CD8-positive, alpha-beta memory T cell (primary cell): ENCODE measurements at regions not wholly inside any gene's neighbourhood (a gene's known extent, or its start where the extent isn't known, plus 50 kb on each side); places are given as distances from the start of the nearest gene placed in this dataset.

ENCODE experiments used
- CTCF ChIA-PET: fragments of 350-600 bp; sonication (Branson Sonifier 250); formaldehyde crosslinking; loops from one replicate; lab custom pipeline; 2021; ENCODE audit warnings: antibody characterized with exemption; lab: Charles Lee
- POLR2A ChIA-PET: fragments of 350-600 bp; sonication (Branson Sonifier 250); formaldehyde crosslinking; loops from one replicate; lab custom pipeline; 2021; ENCODE audit warnings: antibody characterized with exemption; lab: Charles Lee
- DNase-seq, 5 donors: peaks; one replicate each; pipeline versions ENCODE4 v3.0.0 to v3.0.0-alpha.2; 2020 to 2022; ENCODE audit warnings: mixed read lengths in 1 of 5
- H3K27ac ChIP-seq: one replicate; pipeline ENCODE4 v1.7.0; 2013; ENCODE audit warnings: low read depth, mild to moderate bottlenecking, low read length, moderate library complexity
- H3K27me3 ChIP-seq: 2 replicates; pipeline ENCODE4 v1.7.0; 2013; ENCODE audit warnings: low read length, mild to moderate bottlenecking; ENCODE audit not compliant: insufficient read depth, poor library complexity, severe bottlenecking
- H3K36me3 ChIP-seq: 2 replicates; pipeline ENCODE4 v1.7.0; 2013; ENCODE audit warnings: mild to moderate bottlenecking, low read length, moderate library complexity; ENCODE audit not compliant: insufficient read depth
- H3K4me1 ChIP-seq: 2 replicates; pipeline ENCODE4 v1.7.0; 2013; ENCODE audit warnings: mild to moderate bottlenecking, low read length, moderate library complexity; ENCODE audit not compliant: insufficient read depth
- H3K4me3 ChIP-seq: 2 replicates; pipeline ENCODE4 v1.7.0; 2013; ENCODE audit warnings: mild to moderate bottlenecking, low read length
- H3K9me3 ChIP-seq: 2 replicates; pipeline ENCODE4 v1.7.0; 2013; ENCODE audit warnings: mild to moderate bottlenecking, low read length
- H3K27ac Mint-ChIP-seq, 8 donors: one replicate each; pipeline ENCODE4 v1.8.0; 2020 to 2021; ENCODE audit warnings: mixed read lengths in 8 of 8, mild to moderate bottlenecking in 6 of 8, inconsistent platforms in 3 of 8, moderate library complexity in 3 of 8
- H3K27me3 Mint-ChIP-seq, 2 donors: one replicate each; pipeline ENCODE4 v1.8.0; 2020 to 2021; ENCODE audit warnings: mixed read lengths in 2 of 2, mild to moderate bottlenecking in 1 of 2, moderate library complexity in 1 of 2
- H3K36me3 Mint-ChIP-seq, 3 donors: one replicate each; pipeline ENCODE4 v1.8.0; 2020 to 2021; ENCODE audit warnings: mixed read lengths in 3 of 3, inconsistent platforms in 1 of 3, mild to moderate bottlenecking in 1 of 3
- H3K4me1 Mint-ChIP-seq, 3 donors: one replicate each; pipeline ENCODE4 v1.8.0; 2020 to 2021; ENCODE audit warnings: mixed read lengths in 3 of 3, inconsistent platforms in 1 of 3, mild to moderate bottlenecking in 1 of 3
- H3K4me3 Mint-ChIP-seq, 7 donors: one replicate each; pipeline ENCODE4 v1.8.0; 2020 to 2021; ENCODE audit warnings: mixed read lengths in 7 of 7, mild to moderate bottlenecking in 6 of 7, moderate library complexity in 4 of 7, inconsistent platforms in 2 of 7
- H3K9me3 Mint-ChIP-seq, 5 donors: one replicate each; pipeline ENCODE4 v1.8.0; 2020 to 2022; ENCODE audit warnings: mixed read lengths in 5 of 5, mild to moderate bottlenecking in 3 of 5, moderate library complexity in 2 of 5, inconsistent platforms in 1 of 5

DNA sequence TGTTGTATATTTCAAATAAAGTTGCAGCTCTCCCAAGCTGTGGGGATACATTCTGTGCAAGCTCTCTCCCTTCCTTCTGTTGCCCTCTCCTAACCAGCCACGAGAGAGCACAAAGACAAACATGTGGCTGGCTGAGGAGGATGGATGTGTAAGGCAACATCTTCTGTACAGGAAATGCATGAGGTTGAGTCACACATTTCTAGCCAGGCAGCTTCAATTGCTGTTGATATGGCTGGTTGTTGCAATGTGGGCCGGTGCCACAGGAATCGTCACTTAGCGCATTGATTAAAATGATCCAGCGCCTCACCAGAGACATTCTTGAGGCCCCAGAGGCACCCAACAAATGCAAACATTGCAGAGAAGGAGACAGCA, 207.1 kb downstream of the ICE1 start:
- Histone ChIP-seq H3K27ac (no peak overlapping the region), H3K36me3 (no peaks in the 10 kb centered on the region), H3K4me3 (no peak overlapping the region), H3K27me3 (no peaks in the 10 kb centered on the region), H3K4me1 (no peaks in the 10 kb centered on the region), H3K9me3 (no peaks in the 10 kb centered on the region)
- H3K36me3 Mint-ChIP-seq = no peaks in the 10 kb centered on the region
- H3K4me3 Mint-ChIP-seq = no peak overlapping the region
- ChIA-PET POLR2A (no interaction called here), CTCF (no interaction called here)
- peaks cover 3 to 8% (median 5%) of the 10 kb centered on the region in 5 donors for H3K9me3 Mint-ChIP-seq
- H3K4me1 Mint-ChIP-seq = no peaks in the 10 kb centered on the region
- no peak overlapping the region for H3K27ac Mint-ChIP-seq
- DNase-seq = no peak
- peaks cover 2 to 8% of the 10 kb centered on the region in 2 donors for H3K27me3 Mint-ChIP-seq

- Mint-ChIP-seq H3K36me3 (no peaks in the 10 kb centered on the region), H3K4me1 (no peaks in the 10 kb centered on the region)
- CTCF ChIA-PET = no interaction called here
These were observed 206.6 kb downstream of the ICE1 start for GRCh38 chr5:5628866-5629606.

DNA sequence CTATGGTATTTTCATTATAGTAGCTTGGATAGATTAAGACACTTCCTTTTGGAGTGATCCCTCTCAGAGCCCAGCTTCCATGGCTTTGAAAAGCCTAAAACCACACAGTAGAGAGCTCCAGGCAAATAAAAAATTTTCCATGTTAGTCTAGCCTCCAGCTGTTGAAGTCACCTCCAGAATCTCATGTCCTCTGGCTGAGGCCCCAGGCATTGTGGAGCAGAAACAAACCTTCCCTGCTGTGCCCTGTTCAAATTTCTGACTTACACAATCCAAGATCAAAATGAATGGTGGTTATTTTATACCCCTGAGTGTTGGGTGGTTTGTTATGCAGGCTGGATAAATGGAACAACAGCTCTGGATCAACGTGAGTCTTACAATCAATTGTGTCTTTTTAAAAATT, 203.9 kb downstream of the ICE1 start:
- Histone ChIP-seq H3K4me3 (no peak overlapping the region), H3K27me3 (no peaks in the 10 kb centered on the region), H3K9me3 (peaks cover 6% of the 10 kb centered on the region), H3K36me3 (no peaks in the 10 kb centered on the region), H3K4me1 (no peaks in the 10 kb centered on the region), H3K27ac (no peak overlapping the region)
- POLR2A ChIA-PET = no interaction called here
- CTCF ChIA-PET = no interaction called here
- DNase-seq = no peak
- peaks cover 2 to 8% of the 10 kb centered on the region in 2 donors for H3K27me3 Mint-ChIP-seq
- peaks cover 0 to 2% (median 0%) of the 10 kb centered on the region in 3 donors for H3K36me3 Mint-ChIP-seq
- H3K4me3 Mint-ChIP-seq = no peak overlapping the region
- no peak overlapping the region for H3K27ac Mint-ChIP-seq
- H3K9me3 Mint-ChIP-seq = peaks cover 12 to 28% (median 17%) of the 10 kb centered on the region in 5 donors
- H3K4me1 Mint-ChIP-seq = no peaks in the 10 kb centered on the region

More at GRCh38 chr5:5628866-5629606, 206.6 kb downstream of the ICE1 start:
- no peaks in the 10 kb centered on the region for H3K4me1 ChIP-seq
- DNase-seq = no peak
- peaks cover 6 to 12% (median 9%) of the 10 kb centered on the region in 5 donors for H3K9me3 Mint-ChIP-seq
- H3K9me3 ChIP-seq = peaks cover 2% of the 10 kb centered on the region
- no peak overlapping the region for H3K27ac ChIP-seq
- H3K27me3 Mint-ChIP-seq = peaks cover 0 to 8% of the 10 kb centered on the region in 2 donors
- H3K27ac Mint-ChIP-seq = no peak overlapping the region
- H3K4me3 ChIP-seq = no peak overlapping the region
- H3K4me3 Mint-ChIP-seq = no peak overlapping the region
- no peaks in the 10 kb centered on the region for H3K36me3 ChIP-seq
- POLR2A ChIA-PET = no interaction called here
- no peaks in the 10 kb centered on the region for H3K27me3 ChIP-seq

DNA sequence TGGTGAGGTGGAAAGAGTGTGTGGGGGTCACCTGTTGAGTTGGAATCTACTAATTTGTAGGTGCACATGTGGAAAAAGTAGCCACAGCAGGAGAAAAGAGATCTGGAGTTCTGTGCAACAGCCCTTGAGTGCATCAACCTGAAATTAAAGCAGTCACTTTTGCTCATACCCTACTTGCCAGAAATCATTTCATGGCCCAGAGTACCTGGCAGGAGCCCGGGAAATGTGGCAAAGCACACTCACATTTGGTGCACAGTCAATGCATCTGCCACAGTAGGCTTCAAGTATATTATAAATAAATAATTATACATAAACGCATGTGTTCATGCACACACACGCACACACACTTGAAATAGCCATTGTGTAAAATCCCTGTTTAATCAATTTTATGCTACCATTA, 203.0 kb downstream of the ICE1 start:
- Mint-ChIP-seq H3K36me3 (peaks cover 0 to 2% (median 0%) of the 10 kb centered on the region in 3 donors), H3K4me1 (no peaks in the 10 kb centered on the region)

DNA sequence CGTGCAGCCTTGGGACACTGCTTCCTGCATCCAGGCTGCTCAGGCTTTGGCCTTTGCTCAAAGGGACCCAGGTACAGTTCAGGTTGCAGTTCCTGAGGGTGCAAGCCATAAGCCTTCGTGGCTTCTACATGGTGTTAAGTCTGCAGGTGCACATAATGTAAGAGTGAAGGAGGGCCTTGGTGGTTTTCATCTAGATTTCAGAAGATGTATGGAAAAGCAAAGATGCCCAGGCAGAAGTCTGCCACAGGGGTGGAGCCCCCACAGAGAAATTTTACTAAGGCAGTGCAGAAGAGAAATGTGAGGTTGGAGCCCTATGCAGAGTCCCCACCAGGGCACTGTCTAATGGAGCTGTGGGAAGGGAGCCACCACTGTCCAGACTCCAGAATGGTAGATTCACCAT, 200.9 kb downstream of the ICE1 start:
- H3K9me3 Mint-ChIP-seq = peaks cover 14 to 29% (median 17%) of the 10 kb centered on the region in 5 donors
- ChIA-PET CTCF (no interaction called here), POLR2A (no interaction called here)
- no peaks in the 10 kb centered on the region for H3K36me3 ChIP-seq
- H3K9me3 ChIP-seq = peaks cover 6% of the 10 kb centered on the region
- H3K27ac ChIP-seq = no peak overlapping the region
- no peak overlapping the region for H3K27ac Mint-ChIP-seq
- H3K4me1 ChIP-seq = no peaks in the 10 kb centered on the region
- H3K27me3 Mint-ChIP-seq = peaks cover 2 to 18% of the 10 kb centered on the region in 2 donors
- peaks cover 0 to 2% (median 0%) of the 10 kb centered on the region in 3 donors for H3K36me3 Mint-ChIP-seq
- DNase-seq = no peak
- H3K27me3 ChIP-seq = no peaks in the 10 kb centered on the region
- no peaks in the 10 kb centered on the region for H3K4me1 Mint-ChIP-seq
- H3K4me3 Mint-ChIP-seq = no peak overlapping the region
- no peak overlapping the region for H3K4me3 ChIP-seq

More for the DNA sequence above, 203.0 kb downstream of the ICE1 start:
- no peak overlapping the region for H3K27ac ChIP-seq
- no peaks in the 10 kb centered on the region for H3K27me3 ChIP-seq
- ChIA-PET CTCF (no interaction called here), POLR2A (no interaction called here)
- peaks cover 6% of the 10 kb centered on the region for H3K9me3 ChIP-seq
- H3K36me3 ChIP-seq = no peaks in the 10 kb centered on the region
- DNase-seq = no peak
- Mint-ChIP-seq H3K27me3 (peaks cover 2 to 8% of the 10 kb centered on the region in 2 donors), H3K4me3 (no peak overlapping the region), H3K9me3 (peaks cover 14 to 29% (median 17%) of the 10 kb centered on the region in 5 donors), H3K27ac (no peak overlapping the region)
- no peaks in the 10 kb centered on the region for H3K4me1 ChIP-seq
- no peak overlapping the region for H3K4me3 ChIP-seq

DNA sequence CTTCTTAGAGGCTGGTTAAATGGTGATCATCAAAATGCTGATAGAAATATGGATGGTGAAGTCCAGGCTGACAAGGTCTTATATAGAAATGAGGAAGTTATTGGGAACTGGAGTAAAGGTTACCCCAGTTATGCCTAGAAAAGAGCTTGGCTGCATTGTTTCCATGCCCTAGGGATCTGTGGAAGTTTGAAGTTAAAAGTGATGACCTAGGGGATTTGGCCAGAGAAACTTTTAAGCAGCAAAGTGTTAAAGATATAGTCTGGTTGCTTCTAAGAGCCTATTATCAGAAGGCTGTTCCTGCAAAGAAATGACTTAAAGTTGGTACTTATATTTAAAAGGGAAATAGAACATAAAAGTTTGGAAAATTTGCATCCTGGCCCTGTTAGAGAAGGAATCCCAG, 200.3 kb downstream of the ICE1 start:
- Histone ChIP-seq H3K27ac (no peak overlapping the region), H3K9me3 (peaks cover 6% of the 10 kb centered on the region), H3K36me3 (no peaks in the 10 kb centered on the region), H3K4me1 (no peaks in the 10 kb centered on the region), H3K27me3 (no peaks in the 10 kb centered on the region), H3K4me3 (no peak overlapping the region)
- peaks cover 0 to 2% (median 0%) of the 10 kb centered on the region in 3 donors for H3K36me3 Mint-ChIP-seq
- H3K27ac Mint-ChIP-seq = no peak overlapping the region
- DNase-seq = no peak
- no peak overlapping the region for H3K4me3 Mint-ChIP-seq
- H3K27me3 Mint-ChIP-seq = peaks cover 2 to 20% of the 10 kb centered on the region in 2 donors
- H3K4me1 Mint-ChIP-seq = no peaks in the 10 kb centered on the region
- peaks cover 14 to 29% (median 17%) of the 10 kb centered on the region in 5 donors for H3K9me3 Mint-ChIP-seq
- CTCF ChIA-PET = no interaction called here
- POLR2A ChIA-PET = no interaction called here

- no peak overlapping the region for H3K27ac Mint-ChIP-seq
- peaks cover 10 to 21% (median 16%) of the 10 kb centered on the region in 5 donors for H3K9me3 Mint-ChIP-seq
- CTCF ChIA-PET = no interaction called here
These were observed 197.1 kb downstream of the ICE1 start for GRCh38 chr5:5619546-5619945.

DNA sequence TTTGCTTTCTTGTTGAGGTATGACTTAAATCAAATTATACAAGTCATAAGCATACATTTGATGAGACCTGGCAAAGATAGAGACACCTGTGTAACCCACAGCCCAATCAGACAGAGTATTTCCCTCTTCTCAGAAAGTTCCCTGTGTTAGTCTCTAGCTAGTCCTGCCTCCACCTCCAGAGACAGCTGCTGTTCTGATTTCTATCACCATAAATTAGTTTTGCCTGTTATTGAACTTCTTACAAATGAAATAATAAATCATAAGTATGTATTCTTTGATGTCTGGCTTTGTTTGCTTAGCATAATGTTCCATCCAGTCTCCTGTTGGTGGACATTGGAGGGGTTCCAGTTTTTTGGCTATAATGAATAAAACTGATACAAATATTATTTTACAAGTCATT, 194.5 kb downstream of the ICE1 start:
- no peak overlapping the region for H3K27ac ChIP-seq
- no peaks in the 10 kb centered on the region for H3K4me1 Mint-ChIP-seq
- no peaks in the 10 kb centered on the region for H3K36me3 ChIP-seq
- ChIA-PET POLR2A (no interaction called here), CTCF (no interaction called here)
- H3K36me3 Mint-ChIP-seq = no peaks in the 10 kb centered on the region
- H3K4me3 ChIP-seq = no peak overlapping the region
- H3K27me3 ChIP-seq = no peaks in the 10 kb centered on the region
- no peak for DNase-seq
- no peak overlapping the region for H3K4me3 Mint-ChIP-seq
- no peaks in the 10 kb centered on the region for H3K4me1 ChIP-seq
- H3K27ac Mint-ChIP-seq = no peak overlapping the region
- H3K27me3 Mint-ChIP-seq = peaks cover 6 to 26% of the 10 kb centered on the region in 2 donors
- peaks cover 0 to 7% (median 5%) of the 10 kb centered on the region in 5 donors for H3K9me3 Mint-ChIP-seq
- H3K9me3 ChIP-seq = no peaks in the 10 kb centered on the region

More at GRCh38 chr5:5619546-5619945, 197.1 kb downstream of the ICE1 start:
- Mint-ChIP-seq H3K36me3 (peaks cover 0 to 2% (median 0%) of the 10 kb centered on the region in 3 donors), H3K4me3 (no peak overlapping the region), H3K27me3 (peaks cover 8 to 26% of the 10 kb centered on the region in 2 donors), H3K4me1 (no peaks in the 10 kb centered on the region)
- Histone ChIP-seq H3K4me3 (no peak overlapping the region), H3K9me3 (peaks cover 6% of the 10 kb centered on the region), H3K27me3 (no peaks in the 10 kb centered on the region), H3K4me1 (no peaks in the 10 kb centered on the region), H3K36me3 (no peaks in the 10 kb centered on the region), H3K27ac (no peak overlapping the region)
- no peak for DNase-seq
- POLR2A ChIA-PET = no interaction called here
